ENCODE measurements at regions not wholly inside any gene's neighbourhood (a gene's known extent, or its start where the extent isn't known, plus 50 kb on each side); places are given as distances from the start of the nearest gene placed in this dataset.

- no peak overlapping the region for H3K27ac ChIP-seq (ENCODE audit: insufficient read depth, low read length)
- H3K9me3 ChIP-seq (ENCODE audit: control insufficient read depth, insufficient read depth, low read depth, low read length) = no peaks in the 10 kb centered on the region
- no peak overlapping the region for H3K4me2 ChIP-seq (ENCODE audit: extremely low read depth, insufficient read depth, low read length)
- H2AFZ ChIP-seq (ENCODE audit: low read length) = no peak overlapping the region
- TF ChIP-seq CTCF (conservative IDR thresholded peaks at IDR 0.05 in 1 of 2, IDR thresholded peaks at IDR 0.05 in 1 of 2; ENCODE audit: low read depth in 1 of 2, low read length in 2 of 2) = no peak
- no peak for TF ChIP-seq EZH2 (IDR thresholded peaks at IDR 0.05; ENCODE audit: low read length, missing control alignments)
- no peaks in the 10 kb centered on the region for H3K79me2 ChIP-seq (ENCODE audit: control insufficient read depth, insufficient read depth, low read length)
- H3K36me3 ChIP-seq (ENCODE audit: control insufficient read depth, insufficient read depth, low read length) = no peaks in the 10 kb centered on the region
- H3K4me1 ChIP-seq (ENCODE audit: control insufficient read depth, extremely low read depth, insufficient read depth, low read length) = no peaks in the 10 kb centered on the region
- no peaks in the 10 kb centered on the region for H4K20me1 ChIP-seq (ENCODE audit: control insufficient read depth, extremely low read depth, insufficient read depth, low read length)
- no peaks in the 10 kb centered on the region for H3K27me3 ChIP-seq (ENCODE audit: control insufficient read depth, insufficient read depth, low read length)
- H3K9ac ChIP-seq (ENCODE audit: insufficient read depth, low read length) = no peak overlapping the region
- no peak overlapping the region for H3K4me3 ChIP-seq (replicated peaks in 1 of 4; ENCODE audit: control extremely low read depth in 1 of 4, insufficient read depth in 1 of 4, low read depth in 3 of 4, low read length in 4 of 4)
- DNase-seq (ENCODE audit: low read depth in 2 of 2) = peak in 1 of 2 donors; percentile 13
Observed at GRCh38 chr7:15801041-15801440, 114.6 kb upstream of the MEOX2 start.

GRCh38 chr7:15798081-15798480 is 111.6 kb upstream of the MEOX2 start:
- no peak overlapping the region for H3K9ac ChIP-seq (ENCODE audit: insufficient read depth, low read length)
- H3K27ac ChIP-seq (ENCODE audit: insufficient read depth, low read length) = no peak overlapping the region
- H3K4me3 ChIP-seq (replicated peaks in 1 of 4; ENCODE audit: control extremely low read depth in 1 of 4, insufficient read depth in 1 of 4, low read depth in 3 of 4, low read length in 4 of 4) = no peak overlapping the region
- peak overlapping the region; percentile 28 for H2AFZ ChIP-seq (ENCODE audit: low read length)
- no peaks in the 10 kb centered on the region for H3K27me3 ChIP-seq (ENCODE audit: control insufficient read depth, insufficient read depth, low read length)
- H3K4me2 ChIP-seq (ENCODE audit: extremely low read depth, insufficient read depth, low read length) = no peak overlapping the region
- H3K9me3 ChIP-seq (ENCODE audit: control insufficient read depth, insufficient read depth, low read depth, low read length) = no peaks in the 10 kb centered on the region
- H3K36me3 ChIP-seq (ENCODE audit: control insufficient read depth, insufficient read depth, low read length) = no peaks in the 10 kb centered on the region
- H3K4me1 ChIP-seq (ENCODE audit: control insufficient read depth, extremely low read depth, insufficient read depth, low read length) = no peaks in the 10 kb centered on the region
- H4K20me1 ChIP-seq (ENCODE audit: control insufficient read depth, extremely low read depth, insufficient read depth, low read length) = no peaks in the 10 kb centered on the region
- TF ChIP-seq CTCF (conservative IDR thresholded peaks at IDR 0.05 in 1 of 2, IDR thresholded peaks at IDR 0.05 in 1 of 2; ENCODE audit: low read depth in 1 of 2, low read length in 2 of 2) (no peak), EZH2 (IDR thresholded peaks at IDR 0.05; ENCODE audit: low read length, missing control alignments) (no peak)
- H3K79me2 ChIP-seq (ENCODE audit: control insufficient read depth, insufficient read depth, low read length) = no peaks in the 10 kb centered on the region
- no peak for DNase-seq (ENCODE audit: low read depth in 2 of 2)

- no peak overlapping the region for H3K4me3 ChIP-seq (replicated peaks in 1 of 4; ENCODE audit: control extremely low read depth in 1 of 4, insufficient read depth in 1 of 4, low read depth in 3 of 4, low read length in 4 of 4)
- H3K9ac ChIP-seq (ENCODE audit: insufficient read depth, low read length) = no peak overlapping the region
- no peak overlapping the region for H3K4me2 ChIP-seq (ENCODE audit: extremely low read depth, insufficient read depth, low read length)
- no peaks in the 10 kb centered on the region for H4K20me1 ChIP-seq (ENCODE audit: control insufficient read depth, extremely low read depth, insufficient read depth, low read length)
- H3K27me3 ChIP-seq (ENCODE audit: control insufficient read depth, insufficient read depth, low read length) = no peaks in the 10 kb centered on the region
- no peaks in the 10 kb centered on the region for H3K4me1 ChIP-seq (ENCODE audit: control insufficient read depth, extremely low read depth, insufficient read depth, low read length)
- H3K27ac ChIP-seq (ENCODE audit: insufficient read depth, low read length) = no peak overlapping the region
- no peak for DNase-seq (ENCODE audit: low read depth in 2 of 2)
- no peaks in the 10 kb centered on the region for H3K9me3 ChIP-seq (ENCODE audit: control insufficient read depth, insufficient read depth, low read depth, low read length)
- H3K36me3 ChIP-seq (ENCODE audit: control insufficient read depth, insufficient read depth, low read length) = no peaks in the 10 kb centered on the region
- no peak overlapping the region for H2AFZ ChIP-seq (ENCODE audit: low read length)
- H3K79me2 ChIP-seq (ENCODE audit: control insufficient read depth, insufficient read depth, low read length) = no peaks in the 10 kb centered on the region
- no peak for TF ChIP-seq CTCF (conservative IDR thresholded peaks at IDR 0.05 in 1 of 2, IDR thresholded peaks at IDR 0.05 in 1 of 2; ENCODE audit: low read depth in 1 of 2, low read length in 2 of 2)
- TF ChIP-seq EZH2 (IDR thresholded peaks at IDR 0.05; ENCODE audit: low read length, missing control alignments) = no peak
Observed at GRCh38 chr7:15795393-15795792, 108.9 kb upstream of the MEOX2 start.
